GM12878 (cell line): ENCODE measurements at regions not wholly inside any gene's neighbourhood (a gene's known extent, or its start where the extent isn't known, plus 50 kb on each side); places are given as distances from the start of the nearest gene placed in this dataset.

Source experiments
- BMI1 ChIP-seq: fragments of 450-650 bp; IDR thresholded peaks from 2 replicates; pipeline ENCODE4 v1.6.1; 2016; ENCODE audit warnings: mild to moderate bottlenecking, moderate library complexity, borderline replicate concordance
- CEBPB ChIP-seq, 2 experiments: fragments of 150-350 bp in 1 of 2; IDR thresholded peaks; 2 replicates each; pipeline ENCODE4 v1.6.1; 2012 to 2014; ENCODE audit warnings: low read depth in 2 of 2, low read length in 2 of 2, borderline replicate concordance in 1 of 2, inconsistent platforms in 1 of 2
- ETV6 ChIP-seq, 2 experiments: fragments of 450-650 bp in 1 of 2; IDR thresholded peaks in 1 of 2; conservative IDR thresholded peaks in 1 of 2; 2 replicates each; pipeline ENCODE4 v1.6.1; 2014; ENCODE audit warnings: antibody characterized with exemption in 1 of 2, borderline replicate concordance in 1 of 2, low read depth in 1 of 2, mild to moderate bottlenecking in 1 of 2, moderate library complexity in 1 of 2
- IRF4 ChIP-seq: IDR thresholded peaks from 2 replicates; pipeline ENCODE4 v1.6.1; 2011; ENCODE audit warnings: low read depth, low read length
- MXI1 ChIP-seq: fragments of 150-350 bp; IDR thresholded peaks from 2 replicates; pipeline ENCODE4 v1.6.1; 2011; ENCODE audit warnings: low read depth, mild to moderate bottlenecking, inconsistent platforms, low read length, improper control_type of control experiment
- POLR2AphosphoS2 ChIP-seq: IDR thresholded peaks from 2 replicates; pipeline ENCODE4 v1.6.1; 2011; ENCODE audit warnings: low read depth, mild to moderate bottlenecking, low read length, improper control_type of control experiment, moderate library complexity
- RFX5 ChIP-seq: IDR thresholded peaks from 2 replicates; pipeline ENCODE4 v1.6.1; 2011; ENCODE audit warnings: low read depth, low read length, improper control_type of control experiment
- SP1 ChIP-seq: IDR thresholded peaks from one replicate; pipeline ENCODE4 v1.6.1; 2011; ENCODE audit warnings: low read depth, low read length
- TAF1 ChIP-seq: IDR thresholded peaks from 2 replicates; pipeline ENCODE4 v1.6.1; 2011; ENCODE audit warnings: mild to moderate bottlenecking, low read depth, low read length, borderline replicate concordance
- TBL1XR1 ChIP-seq: IDR thresholded peaks from 2 replicates; pipeline ENCODE4 v1.6.1; 2012; ENCODE audit warnings: low read depth, low read length, improper control_type of control experiment
- TCF12 ChIP-seq: IDR thresholded peaks from 2 replicates; pipeline ENCODE4 v1.6.1; 2011; ENCODE audit warnings: low read depth, mild to moderate bottlenecking, low read length
- USF2 ChIP-seq: IDR thresholded peaks from 2 replicates; pipeline ENCODE4 v1.6.1; 2011; ENCODE audit warnings: low read depth, low read length, improper control_type of control experiment, borderline replicate concordance

- TF ChIP-seq CEBPB (IDR thresholded peaks at IDR 0.05; ENCODE audit: borderline replicate concordance in 1 of 2, low read depth in 2 of 2, low read length in 2 of 2), result no peak
- TF ChIP-seq IRF4, result no peak
- TF ChIP-seq SP1, result no peak
- TF ChIP-seq MXI1, result no peak
- TF ChIP-seq TBL1XR1, result no peak
- TF ChIP-seq POLR2AphosphoS2, result no peak
- no peak for TF ChIP-seq TAF1
- TF ChIP-seq BMI1, result no peak
- no peak for TF ChIP-seq ETV6 (conservative IDR thresholded peaks at IDR 0.05 in 1 of 2, IDR thresholded peaks at IDR 0.05 in 1 of 2; ENCODE audit: borderline replicate concordance in 1 of 2, low read depth in 1 of 2)
- no peak for TF ChIP-seq USF2
- no peak for TF ChIP-seq TCF12
- TF ChIP-seq RFX5, result no peak
Observed at GRCh38 chr6:164273491-164273890, 859.0 kb downstream of the QKI start.
